Heart left ventricle (tissue), 13 donors: ENCODE measurements at regions not wholly inside any gene's neighbourhood (a gene's known extent, or its start where the extent isn't known, plus 50 kb on each side); places are given as distances from the start of the nearest gene placed in this dataset.

Source experiments
- POLR2A ChIP-seq, 2 donors: fragments of 450-650 bp; IDR thresholded peaks; one replicate each; pipeline ENCODE4 v1.6.1; 2017; ENCODE audit warnings: antibody characterized with exemption in 2 of 2, mild to moderate bottlenecking in 2 of 2, moderate library complexity in 2 of 2
- TF ChIP-seq, protein P1 (sequence below), 12 donors: fragments of 200-600 bp; sonication (generic) in 4 of 12; IDR thresholded peaks; one replicate each; pipeline versions ENCODE4 v1.5.0 to v1.8.0; 2018 to 2022; ENCODE audit warnings: antibody characterized with exemption in 12 of 12, mild to moderate bottlenecking in 5 of 12
- donor health status: ischemic (EF 13 %, LVEDD 7.1; RV severe dilation, severe dysfunction).
- donor health status: DM: no; HTN: yes; CAD: no.
- donor health status: DM: no; HTN: no; CAD: no.
- donor health status: ischemic (EF 25% LVEDD 6.9; RV normal size, moderate dysfunction).
- donor health status: ischemic (EF 25% LVEDD 5.7; RV mildly dilated, moderate dysfunction).
- donor health status: ischemic (EF 35%, LVEDD 5.7; RV mildly dilated, moderate dysfunction).
- donor health status: nonischemic (EF 11% LVEDD 7.7; RV severe dilation, severe dysfunction).
- donor health status: DM: yes; HTN: yes; CAD: no.
- donor health status: PGD.
- donor health status: ischemic (EF 29% LVEDD 5.4; RV normal size, mild dysfunction).
- donor health status: nonischemic (EF 23%, LVEDD 6.1; RV moderate dilation, normal function).

DNA sequence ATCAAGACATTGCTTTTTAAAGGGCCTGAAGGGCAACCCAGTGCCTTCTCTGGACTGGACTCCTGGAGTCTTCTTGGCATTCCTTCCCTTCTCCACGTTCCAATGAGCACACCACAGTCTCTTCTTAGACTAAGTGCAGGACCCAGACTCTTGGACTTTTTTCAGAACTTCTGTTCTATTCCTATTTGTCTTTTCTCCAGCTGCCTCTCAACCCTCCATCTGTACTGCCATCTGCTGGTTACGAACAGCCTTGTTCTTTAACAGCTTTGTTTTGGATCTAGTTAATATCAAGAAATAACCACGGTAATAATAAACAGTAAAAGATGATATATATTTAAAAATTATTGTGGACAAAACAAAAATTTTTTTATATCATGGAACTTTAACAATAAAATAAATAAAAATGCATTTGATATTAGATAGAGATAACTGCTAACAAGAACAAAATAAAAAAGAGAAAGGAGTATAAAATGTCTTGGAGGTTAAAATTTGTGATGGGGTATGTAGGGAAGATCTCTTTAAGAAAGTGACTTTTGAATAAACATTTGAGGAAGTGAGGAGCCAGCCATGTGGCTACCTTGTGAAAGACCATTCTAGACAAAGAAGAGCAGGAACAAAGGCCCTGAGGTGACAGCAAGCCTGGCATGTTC lies 105.1 kb upstream of the HCRTR2 start:
- no peak for TF ChIP-seq POLR2A (IDR thresholded peaks at IDR 0.05)
- TF ChIP-seq, protein P1, sequence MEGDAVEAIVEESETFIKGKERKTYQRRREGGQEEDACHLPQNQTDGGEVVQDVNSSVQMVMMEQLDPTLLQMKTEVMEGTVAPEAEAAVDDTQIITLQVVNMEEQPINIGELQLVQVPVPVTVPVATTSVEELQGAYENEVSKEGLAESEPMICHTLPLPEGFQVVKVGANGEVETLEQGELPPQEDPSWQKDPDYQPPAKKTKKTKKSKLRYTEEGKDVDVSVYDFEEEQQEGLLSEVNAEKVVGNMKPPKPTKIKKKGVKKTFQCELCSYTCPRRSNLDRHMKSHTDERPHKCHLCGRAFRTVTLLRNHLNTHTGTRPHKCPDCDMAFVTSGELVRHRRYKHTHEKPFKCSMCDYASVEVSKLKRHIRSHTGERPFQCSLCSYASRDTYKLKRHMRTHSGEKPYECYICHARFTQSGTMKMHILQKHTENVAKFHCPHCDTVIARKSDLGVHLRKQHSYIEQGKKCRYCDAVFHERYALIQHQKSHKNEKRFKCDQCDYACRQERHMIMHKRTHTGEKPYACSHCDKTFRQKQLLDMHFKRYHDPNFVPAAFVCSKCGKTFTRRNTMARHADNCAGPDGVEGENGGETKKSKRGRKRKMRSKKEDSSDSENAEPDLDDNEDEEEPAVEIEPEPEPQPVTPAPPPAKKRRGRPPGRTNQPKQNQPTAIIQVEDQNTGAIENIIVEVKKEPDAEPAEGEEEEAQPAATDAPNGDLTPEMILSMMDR (IDR thresholded peaks at IDR 0.05) = peak; percentile 34 to 65 (median 51)
